ENCODE measurements at regions not wholly inside any gene's neighbourhood (a gene's known extent, or its start where the extent isn't known, plus 50 kb on each side); places are given as distances from the start of the nearest gene placed in this dataset.

DNA sequence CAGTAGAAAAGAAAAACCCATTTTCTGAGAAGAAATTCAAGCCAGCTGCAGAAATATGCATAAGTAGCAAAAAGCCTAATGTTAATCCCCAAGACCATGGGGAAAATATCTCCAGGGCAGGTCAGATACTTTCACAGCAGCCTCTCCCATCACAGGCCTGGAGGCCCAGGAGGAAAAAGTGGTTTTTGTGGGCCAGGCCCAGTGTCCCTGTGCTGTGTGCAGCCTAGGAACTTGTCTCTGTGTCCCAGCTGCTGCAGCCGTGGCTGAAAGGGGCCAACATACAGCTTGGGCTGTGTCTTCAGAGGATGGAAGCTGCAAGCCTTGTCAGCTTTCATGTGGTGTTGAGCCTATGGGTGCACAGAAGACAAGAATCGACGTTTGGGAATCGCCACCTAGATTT is 581.0 kb downstream of the C4orf33 start (continued):
- TF ChIP-seq, protein P1, sequence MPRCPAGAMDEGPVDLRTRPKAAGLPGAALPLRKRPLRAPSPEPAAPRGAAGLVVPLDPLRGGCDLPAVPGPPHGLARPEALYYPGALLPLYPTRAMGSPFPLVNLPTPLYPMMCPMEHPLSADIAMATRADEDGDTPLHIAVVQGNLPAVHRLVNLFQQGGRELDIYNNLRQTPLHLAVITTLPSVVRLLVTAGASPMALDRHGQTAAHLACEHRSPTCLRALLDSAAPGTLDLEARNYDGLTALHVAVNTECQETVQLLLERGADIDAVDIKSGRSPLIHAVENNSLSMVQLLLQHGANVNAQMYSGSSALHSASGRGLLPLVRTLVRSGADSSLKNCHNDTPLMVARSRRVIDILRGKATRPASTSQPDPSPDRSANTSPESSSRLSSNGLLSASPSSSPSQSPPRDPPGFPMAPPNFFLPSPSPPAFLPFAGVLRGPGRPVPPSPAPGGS (IDR thresholded peaks at IDR 0.05; ENCODE audit: borderline replicate concordance, insufficient read depth, low read depth, low read length, poor library complexity, severe bottlenecking): no peak

DNA sequence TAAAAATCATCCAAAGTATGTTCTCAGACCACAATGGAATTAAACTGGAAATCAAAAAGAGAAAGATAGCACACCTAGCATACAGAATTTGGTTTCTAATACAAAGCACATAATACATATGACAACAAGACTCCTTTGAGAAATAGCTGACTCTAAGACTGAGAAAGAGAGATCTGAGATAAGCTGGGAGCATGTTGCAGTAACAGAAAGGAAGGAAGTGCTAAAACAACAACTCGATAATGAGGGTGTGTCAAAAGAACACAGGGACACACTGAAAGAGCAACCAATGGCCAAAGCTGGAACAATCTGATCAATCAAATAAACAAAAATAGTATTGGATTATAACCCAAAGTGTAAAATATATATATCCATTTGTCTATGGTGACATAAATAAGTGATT is 586.6 kb downstream of the C4orf33 start:
- H3K79me2 ChIP-seq (ENCODE audit: control insufficient read depth, insufficient read depth, low read length): no peaks in the 10 kb centered on the region
- no peaks in the 10 kb centered on the region for H4K20me1 ChIP-seq (ENCODE audit: control insufficient read depth, insufficient read depth)
- RAD21 ChIA-PET (ENCODE audit: unreplicated experiment): no interaction called here
- POLR2A ChIA-PET: no interaction called here
- H3K9me3 ChIP-seq (replicated peaks; ENCODE audit: control insufficient read depth, insufficient read depth, low read length): no peaks in the 10 kb centered on the region
- FAIRE-seq (no peak), DNase-seq (ENCODE audit: low read depth, low spot score) (no peak), ATAC-seq (no peak)
- H3K9ac ChIP-seq (ENCODE audit: control insufficient read depth, insufficient read depth, low read length): no peak overlapping the region
- intact Hi-C loops (cut with micrococcal nuclease; ENCODE audit: unreplicated experiment) (no loop called here), in situ Hi-C loops (cut with MboI) (no loop called here)
- CTCF ChIA-PET: no interaction called here
- no TSS peak for BruUV-seq (replicated peaks)
- no peaks in the 10 kb centered on the region for H3K27me3 ChIP-seq (replicated peaks in 1 of 2; ENCODE audit: control insufficient read depth in 2 of 2, insufficient read depth in 2 of 2, low read length in 1 of 2)
- WGBS (ENCODE audit: insufficient coverage, insufficient replicate concordance, low lambda C conversion rate, missing lambda C conversion rate): 0% methylated on average over 1 of the region's 1 CpG
- H3K36me3 ChIP-seq (ENCODE audit: control insufficient read depth in 2 of 2, insufficient read depth in 2 of 2, low read length in 1 of 2): no peaks in the 10 kb centered on the region
- H2AFZ ChIP-seq (ENCODE audit: control insufficient read depth, low read depth, low read length): no peak overlapping the region
- H3K27ac ChIP-seq (ENCODE audit: control insufficient read depth, insufficient read depth): no peak overlapping the region
- H3K4me3 ChIP-seq: no peak overlapping the region
- no peak for TF ChIP-seq GABPA (IDR thresholded peaks at IDR 0.05; ENCODE audit: low read depth)
- no peak for TF ChIP-seq ZNF24 (IDR thresholded peaks at IDR 0.05)
- TF ChIP-seq, protein P2, sequence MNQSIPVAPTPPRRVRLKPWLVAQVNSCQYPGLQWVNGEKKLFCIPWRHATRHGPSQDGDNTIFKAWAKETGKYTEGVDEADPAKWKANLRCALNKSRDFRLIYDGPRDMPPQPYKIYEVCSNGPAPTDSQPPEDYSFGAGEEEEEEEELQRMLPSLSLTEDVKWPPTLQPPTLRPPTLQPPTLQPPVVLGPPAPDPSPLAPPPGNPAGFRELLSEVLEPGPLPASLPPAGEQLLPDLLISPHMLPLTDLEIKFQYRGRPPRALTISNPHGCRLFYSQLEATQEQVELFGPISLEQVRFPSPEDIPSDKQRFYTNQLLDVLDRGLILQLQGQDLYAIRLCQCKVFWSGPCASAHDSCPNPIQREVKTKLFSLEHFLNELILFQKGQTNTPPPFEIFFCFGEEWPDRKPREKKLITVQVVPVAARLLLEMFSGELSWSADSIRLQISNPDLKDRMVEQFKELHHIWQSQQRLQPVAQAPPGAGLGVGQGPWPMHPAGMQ (IDR thresholded peaks at IDR 0.05; ENCODE audit: borderline replicate concordance): no peak
- TF ChIP-seq, protein P3, sequence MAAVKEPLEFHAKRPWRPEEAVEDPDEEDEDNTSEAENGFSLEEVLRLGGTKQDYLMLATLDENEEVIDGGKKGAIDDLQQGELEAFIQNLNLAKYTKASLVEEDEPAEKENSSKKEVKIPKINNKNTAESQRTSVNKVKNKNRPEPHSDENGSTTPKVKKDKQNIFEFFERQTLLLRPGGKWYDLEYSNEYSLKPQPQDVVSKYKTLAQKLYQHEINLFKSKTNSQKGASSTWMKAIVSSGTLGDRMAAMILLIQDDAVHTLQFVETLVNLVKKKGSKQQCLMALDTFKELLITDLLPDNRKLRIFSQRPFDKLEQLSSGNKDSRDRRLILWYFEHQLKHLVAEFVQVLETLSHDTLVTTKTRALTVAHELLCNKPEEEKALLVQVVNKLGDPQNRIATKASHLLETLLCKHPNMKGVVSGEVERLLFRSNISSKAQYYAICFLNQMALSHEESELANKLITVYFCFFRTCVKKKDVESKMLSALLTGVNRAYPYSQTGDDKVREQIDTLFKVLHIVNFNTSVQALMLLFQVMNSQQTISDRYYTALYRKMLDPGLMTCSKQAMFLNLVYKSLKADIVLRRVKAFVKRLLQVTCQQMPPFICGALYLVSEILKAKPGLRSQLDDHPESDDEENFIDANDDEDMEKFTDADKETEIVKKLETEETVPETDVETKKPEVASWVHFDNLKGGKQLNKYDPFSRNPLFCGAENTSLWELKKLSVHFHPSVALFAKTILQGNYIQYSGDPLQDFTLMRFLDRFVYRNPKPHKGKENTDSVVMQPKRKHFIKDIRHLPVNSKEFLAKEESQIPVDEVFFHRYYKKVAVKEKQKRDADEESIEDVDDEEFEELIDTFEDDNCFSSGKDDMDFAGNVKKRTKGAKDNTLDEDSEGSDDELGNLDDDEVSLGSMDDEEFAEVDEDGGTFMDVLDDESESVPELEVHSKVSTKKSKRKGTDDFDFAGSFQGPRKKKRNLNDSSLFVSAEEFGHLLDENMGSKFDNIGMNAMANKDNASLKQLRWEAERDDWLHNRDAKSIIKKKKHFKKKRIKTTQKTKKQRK (IDR thresholded peaks at IDR 0.05; ENCODE audit: low read depth, low read length): no peak
- TF ChIP-seq TARDBP (IDR thresholded peaks at IDR 0.05; ENCODE audit: borderline replicate concordance): no peak
- TF ChIP-seq TAF1 (IDR thresholded peaks at IDR 0.05; ENCODE audit: borderline replicate concordance, low read depth, low read length): no peak
- TF ChIP-seq, protein P4, sequence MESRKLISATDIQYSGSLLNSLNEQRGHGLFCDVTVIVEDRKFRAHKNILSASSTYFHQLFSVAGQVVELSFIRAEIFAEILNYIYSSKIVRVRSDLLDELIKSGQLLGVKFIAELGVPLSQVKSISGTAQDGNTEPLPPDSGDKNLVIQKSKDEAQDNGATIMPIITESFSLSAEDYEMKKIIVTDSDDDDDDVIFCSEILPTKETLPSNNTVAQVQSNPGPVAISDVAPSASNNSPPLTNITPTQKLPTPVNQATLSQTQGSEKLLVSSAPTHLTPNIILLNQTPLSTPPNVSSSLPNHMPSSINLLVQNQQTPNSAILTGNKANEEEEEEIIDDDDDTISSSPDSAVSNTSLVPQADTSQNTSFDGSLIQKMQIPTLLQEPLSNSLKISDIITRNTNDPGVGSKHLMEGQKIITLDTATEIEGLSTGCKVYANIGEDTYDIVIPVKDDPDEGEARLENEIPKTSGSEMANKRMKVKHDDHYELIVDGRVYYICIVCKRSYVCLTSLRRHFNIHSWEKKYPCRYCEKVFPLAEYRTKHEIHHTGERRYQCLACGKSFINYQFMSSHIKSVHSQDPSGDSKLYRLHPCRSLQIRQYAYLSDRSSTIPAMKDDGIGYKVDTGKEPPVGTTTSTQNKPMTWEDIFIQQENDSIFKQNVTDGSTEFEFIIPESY (IDR thresholded peaks at IDR 0.05): no peak
- TF ChIP-seq MEF2A (IDR thresholded peaks at IDR 0.05; ENCODE audit: insufficient read depth, low read depth, low read length): no peak
- TF ChIP-seq CHD4 (IDR thresholded peaks at IDR 0.05): no peak
- H3K4me1 ChIP-seq (ENCODE audit: control insufficient read depth, insufficient read depth, low read length): no peaks in the 10 kb centered on the region
- SMC1A ChIA-PET (ENCODE audit: uncharacterized antibody, unreplicated experiment): no interaction called here
- H3K4me2 ChIP-seq (ENCODE audit: control insufficient read depth, insufficient read depth): no peak overlapping the region

All from GM12878 (cell line).